Retina (tissue), 1 donor: ENCODE measurements at regions not wholly inside any gene's neighbourhood (a gene's known extent, or its start where the extent isn't known, plus 50 kb on each side); places are given as distances from the start of the nearest gene placed in this dataset.
"Not testable (repeated sequence)": the region's sequence is repeated elsewhere in the genome, so short reads cannot be mapped to it uniquely, and the experiment has no call there.

Experiments
- DNase-seq: peaks from one replicate; pipeline ENCODE4 v3.0.0-alpha.2; 2016

DNA sequence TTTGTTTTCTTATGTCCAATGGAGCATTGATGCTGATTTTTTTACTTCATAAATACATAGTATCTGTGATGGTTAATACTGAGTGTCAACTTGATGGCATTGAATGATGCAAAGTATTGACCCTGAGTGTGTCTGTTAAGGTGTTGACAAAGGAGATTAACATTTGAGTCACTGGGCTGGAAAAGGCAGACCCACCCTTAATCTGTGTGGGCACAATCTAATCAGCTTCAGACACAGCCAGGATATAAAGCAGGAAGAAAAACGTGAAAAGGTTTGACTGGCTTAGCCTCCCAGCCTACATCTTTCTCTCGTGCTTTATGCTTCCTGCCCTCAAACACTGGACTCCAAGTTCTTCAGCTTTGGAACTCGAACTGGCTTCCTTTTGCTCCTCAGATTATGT, 230.6 kb upstream of the SPRY1 start:
- no peak for DNase-seq

DNA sequence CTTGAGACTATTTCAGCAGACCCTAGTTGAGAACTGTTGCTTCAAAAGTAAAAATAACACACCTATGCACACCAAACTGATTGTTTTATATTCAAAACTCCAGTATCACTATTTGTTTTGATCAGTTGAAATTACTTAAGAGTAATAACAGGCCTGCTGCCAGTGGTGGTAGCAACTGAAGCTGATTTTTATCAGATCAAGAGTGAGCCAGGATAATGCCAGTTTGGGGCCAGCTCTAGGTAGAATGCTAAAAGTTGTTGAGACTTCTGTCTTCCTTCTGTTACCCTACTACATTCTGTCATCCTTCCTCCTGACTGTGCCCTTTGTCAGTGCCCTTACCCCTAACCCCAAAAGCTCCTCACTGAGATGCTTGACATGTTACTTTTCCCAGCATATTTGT, 228.7 kb upstream of the SPRY1 start:
- no peak for DNase-seq

DNA sequence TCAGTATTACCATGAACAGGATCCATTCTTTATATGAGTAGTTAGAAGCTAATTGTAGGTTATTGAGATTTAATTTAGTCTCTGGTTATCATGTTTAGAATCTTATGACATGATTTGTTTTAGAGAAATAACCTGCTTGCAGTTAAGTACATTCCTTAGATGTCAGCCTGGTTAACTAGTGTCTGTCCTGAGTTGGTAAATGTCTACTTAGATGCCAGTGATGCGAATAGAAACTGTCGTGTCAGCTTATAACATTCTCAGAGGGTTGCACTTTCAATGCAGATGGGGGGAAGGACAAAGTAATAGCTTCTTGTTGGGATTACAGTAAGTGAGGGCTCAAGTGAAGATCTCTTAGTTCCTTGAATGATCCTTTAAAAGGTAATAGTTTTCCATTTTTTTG, 227.8 kb upstream of the SPRY1 start:
- DNase-seq = no peak

DNA sequence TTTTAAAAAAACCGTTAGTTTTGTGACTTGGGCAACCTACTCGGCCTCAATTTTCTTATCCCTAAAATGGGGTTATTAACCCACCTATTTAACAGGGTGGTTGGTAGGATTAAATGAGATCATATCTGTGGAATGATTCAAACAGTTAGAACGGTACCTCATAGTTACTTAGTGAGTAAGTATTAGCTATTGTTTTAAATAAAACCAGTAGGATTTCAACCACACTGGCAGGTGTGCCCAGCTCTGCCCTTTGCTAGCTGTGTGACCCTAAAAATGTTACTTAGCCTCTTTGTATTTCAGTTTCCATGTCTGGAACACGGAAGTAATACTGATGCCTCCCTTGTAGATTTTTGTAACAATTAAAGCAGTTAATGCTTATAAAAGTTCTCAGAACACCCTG, 225.8 kb upstream of the SPRY1 start:
- no peak for DNase-seq

DNA sequence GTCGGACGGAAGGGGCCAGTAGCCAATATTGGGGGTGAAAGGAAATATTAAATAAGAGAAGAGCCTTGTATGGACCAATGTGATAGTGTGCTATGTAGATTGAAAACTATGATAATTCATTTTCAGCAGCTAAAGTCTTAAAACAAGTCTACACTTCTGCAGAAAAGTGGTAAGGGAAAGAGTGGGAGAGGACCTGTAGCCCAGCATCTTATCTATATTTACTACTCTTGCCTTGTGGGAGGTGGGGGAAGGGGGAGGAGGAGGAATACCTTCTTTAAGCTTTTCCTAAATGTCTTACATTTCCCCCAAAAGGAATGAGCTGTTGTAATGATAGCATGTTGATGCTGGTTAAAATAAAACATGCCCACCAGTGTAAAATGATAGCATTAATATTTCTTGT, 220.0 kb upstream of the SPRY1 start:
- no peak for DNase-seq

DNA sequence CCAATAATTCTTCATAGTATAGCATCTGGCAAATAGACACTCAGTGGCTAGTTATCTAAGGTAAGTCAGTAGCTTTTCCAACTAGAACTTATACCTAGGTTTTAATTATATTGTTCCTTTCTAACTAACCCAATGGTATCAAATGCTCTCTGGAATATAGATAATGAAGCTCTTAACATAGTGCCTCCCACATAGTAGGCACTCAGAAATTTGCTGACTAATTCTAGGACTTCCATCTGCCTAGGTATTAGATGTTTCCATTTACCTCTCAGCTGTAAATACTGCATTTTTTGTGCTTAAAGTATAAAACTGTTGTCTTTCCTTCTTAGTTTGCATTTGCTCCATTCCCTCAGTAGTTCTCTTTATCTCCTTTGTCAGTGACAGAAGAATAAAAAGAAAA, 214.3 kb upstream of the SPRY1 start:
- DNase-seq = no peak

DNA sequence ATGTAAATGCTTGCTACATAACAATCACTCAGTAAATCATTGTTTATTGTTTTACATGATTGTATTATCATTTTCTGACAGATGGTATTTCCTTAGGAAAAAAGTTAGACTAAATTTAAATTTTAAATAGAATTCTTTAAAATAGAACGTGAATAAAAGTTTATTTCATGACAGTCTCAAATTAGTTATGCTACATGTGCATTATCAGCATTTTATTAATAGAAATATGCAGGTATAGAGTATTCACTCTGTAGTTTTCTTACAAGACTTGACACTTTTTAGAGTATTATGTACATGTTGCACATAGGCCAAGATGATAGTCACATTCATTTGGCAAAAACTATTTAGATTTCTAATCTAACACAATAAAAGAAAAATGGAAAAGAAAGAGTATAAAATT, 213.3 kb upstream of the SPRY1 start:
- DNase-seq = no peak

DNA sequence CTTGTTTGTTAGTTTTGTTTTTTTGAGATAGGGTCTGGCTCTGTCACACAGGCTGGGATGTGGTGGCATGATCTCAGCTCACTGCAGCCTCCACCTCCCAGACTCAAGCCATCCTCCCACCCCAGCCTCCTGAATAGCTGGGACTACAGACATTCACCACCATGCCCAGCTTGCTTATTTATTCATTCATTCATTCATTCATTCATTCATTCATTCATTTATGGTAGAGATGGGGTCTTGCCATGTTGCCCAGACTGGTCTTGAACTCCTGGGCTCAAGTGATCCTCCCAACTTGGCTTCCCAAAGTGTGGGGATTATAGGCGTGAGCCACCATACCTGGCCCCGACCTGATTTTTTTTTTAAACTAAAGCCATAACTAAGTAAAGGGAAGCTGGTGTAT, 212.8 kb upstream of the SPRY1 start:
- not testable (repeated sequence) for DNase-seq

DNA sequence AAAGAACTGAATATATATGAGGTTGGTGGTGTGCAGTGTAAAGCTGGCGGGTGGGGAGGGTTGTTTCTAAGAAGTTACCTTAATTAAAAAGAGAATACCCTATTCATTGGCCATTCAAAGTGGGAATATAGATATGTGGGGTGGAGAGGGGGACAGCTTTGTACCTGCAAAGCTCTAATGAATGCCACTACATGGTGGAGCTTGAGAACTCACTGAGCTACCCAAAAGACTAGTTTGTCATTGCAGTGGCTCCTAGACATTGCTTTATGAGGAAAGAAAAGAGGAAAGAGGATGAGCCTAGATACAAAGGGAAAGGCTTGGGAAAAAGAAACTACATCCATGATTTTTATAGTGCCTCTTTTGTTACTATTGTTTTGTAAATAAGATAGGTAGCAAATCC, 209.9 kb upstream of the SPRY1 start:
- no peak for DNase-seq

DNA sequence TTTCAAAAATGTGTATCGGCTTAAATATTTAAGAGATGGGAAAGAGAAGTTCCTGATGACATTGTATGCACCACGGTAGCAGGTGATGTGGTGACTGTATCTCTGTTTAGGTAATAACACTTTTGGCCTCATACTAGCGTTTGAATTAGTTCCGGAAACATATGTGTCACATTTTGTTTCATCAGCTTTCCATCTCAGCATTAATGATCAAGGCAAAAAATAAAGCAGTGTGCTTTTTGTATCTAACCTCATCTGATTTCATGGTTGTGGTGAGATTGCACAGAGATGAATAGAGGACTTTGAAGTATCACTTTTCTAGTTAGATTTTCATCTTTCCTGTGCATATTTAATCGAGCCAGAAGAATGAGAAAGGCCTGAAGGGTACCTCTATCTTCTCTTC, 206.4 kb upstream of the SPRY1 start:
- DNase-seq = no peak

DNA sequence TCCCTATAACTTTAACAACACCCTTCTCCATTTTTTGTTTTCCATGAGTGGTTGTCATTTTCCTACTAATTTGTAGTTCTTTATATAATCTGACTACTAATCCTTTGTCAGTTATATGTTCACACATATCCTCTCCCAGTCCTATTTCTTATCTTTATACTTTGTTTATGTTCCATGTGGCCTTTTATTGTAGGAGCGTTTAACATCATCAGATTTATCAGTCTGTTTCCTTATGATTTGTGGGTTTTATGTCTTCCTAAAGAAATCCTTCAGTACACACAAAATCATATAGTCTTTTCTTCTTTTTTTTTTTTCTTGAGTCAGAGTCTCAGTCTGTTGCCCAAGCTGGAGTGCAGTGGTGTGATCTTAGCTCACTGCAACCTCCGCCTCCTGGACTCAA, 204.9 kb upstream of the SPRY1 start:
- DNase-seq = no peak

DNA sequence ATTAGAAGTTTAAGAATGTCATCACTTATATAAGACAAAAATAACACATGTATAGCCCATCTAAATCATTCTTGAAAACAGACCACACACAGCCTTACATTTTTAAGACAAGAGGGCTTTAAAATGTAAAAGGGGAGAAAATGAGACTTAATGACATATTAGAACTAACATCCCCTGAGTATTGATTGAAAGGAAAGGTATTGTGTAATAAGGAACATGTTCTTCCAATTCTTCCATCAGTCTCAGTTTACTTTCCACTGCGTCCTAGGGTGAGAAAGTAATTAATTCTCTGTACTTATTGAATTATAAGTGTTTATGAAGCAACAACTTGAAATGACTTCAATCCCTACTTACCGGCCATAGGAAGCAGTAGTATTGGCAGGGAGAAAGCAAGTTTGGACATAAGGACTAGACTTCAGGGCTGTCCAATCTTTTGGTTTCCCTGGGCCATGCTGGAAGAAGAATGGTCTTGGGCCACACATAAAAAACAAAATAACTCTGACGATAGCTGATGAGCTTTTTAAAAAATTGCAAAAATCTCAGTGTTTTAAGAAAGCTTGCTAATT, 202.7 kb upstream of the SPRY1 start:
- no peak for DNase-seq

DNA sequence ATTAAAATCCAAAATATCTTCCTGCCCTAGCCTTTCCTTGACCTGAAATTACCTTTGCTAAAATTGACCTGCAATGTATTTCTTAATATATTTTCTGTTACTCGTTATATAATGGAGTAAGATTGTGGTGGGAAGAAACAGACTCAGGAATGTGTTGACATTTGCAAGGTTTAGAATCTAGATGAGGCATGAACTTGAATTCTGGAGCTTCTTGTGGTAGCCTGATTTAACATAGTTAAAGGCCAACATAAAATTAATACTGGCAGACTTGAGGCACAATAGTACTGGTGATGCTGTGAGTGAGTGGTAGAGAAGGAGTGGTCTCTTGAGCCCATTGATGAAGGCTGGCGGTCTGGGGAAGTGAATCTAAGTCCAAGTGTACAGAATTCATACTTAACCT, 197.9 kb upstream of the SPRY1 start:
- no peak for DNase-seq

DNA sequence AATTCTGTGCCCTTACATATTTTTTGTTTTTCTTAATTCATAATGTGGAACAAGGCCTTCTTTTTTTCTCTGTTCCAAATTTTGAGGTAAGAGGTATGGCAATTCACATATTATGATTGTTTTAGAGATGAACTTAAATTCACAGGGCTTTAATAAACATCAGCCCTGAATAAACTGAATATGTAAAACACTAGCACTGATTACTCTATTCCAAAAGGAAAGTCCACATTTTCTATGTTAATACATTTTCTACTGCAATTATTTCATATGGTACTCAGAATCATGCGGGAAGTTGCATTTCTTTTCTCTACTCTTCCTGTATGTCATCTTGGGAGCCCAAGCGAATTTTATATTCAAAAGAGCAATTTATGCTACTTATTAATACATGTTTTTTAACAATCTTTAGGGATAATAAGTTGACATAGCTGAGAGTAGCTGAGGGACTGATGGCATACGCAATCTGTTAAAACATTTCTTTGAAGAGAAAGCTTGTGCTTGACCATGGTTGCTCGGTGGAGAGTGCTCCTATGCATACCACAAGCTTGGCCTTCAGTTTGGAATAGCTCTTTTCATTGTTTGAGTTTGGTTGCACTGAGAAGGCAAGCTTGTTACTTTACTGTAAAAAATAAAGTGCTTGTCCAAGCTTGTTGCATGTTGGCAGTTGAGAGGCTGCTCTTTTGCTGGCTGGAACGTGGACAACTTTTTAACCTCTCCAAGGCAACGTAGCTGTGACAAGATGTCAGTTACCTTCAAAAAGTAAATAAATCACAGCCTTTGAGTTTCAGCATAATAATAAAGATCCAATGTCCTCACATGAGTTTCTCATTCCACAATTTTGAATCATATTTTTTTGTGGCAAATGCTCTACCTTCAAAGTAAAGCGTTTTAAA, 196.3 kb upstream of the SPRY1 start:
- DNase-seq = no peak

DNA sequence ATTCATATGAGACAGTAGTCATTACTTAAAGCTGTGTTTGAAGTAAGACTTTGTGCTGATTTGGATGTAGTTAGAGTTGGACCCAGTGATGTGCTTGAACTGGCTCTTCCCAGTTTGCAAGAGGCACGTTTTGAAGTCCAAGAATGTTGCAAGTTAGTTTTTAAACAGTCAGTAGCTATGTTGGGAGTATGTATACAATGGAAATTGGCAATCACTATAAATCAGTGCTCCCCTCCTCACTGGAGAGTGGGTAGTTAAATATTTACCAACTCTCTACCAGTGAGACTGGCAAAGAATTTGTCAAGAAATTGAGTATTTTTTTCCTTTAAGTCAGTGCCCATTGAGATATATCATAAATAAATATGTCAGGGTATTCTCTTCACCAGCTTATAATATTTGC, 191.9 kb upstream of the SPRY1 start:
- no peak for DNase-seq

DNA sequence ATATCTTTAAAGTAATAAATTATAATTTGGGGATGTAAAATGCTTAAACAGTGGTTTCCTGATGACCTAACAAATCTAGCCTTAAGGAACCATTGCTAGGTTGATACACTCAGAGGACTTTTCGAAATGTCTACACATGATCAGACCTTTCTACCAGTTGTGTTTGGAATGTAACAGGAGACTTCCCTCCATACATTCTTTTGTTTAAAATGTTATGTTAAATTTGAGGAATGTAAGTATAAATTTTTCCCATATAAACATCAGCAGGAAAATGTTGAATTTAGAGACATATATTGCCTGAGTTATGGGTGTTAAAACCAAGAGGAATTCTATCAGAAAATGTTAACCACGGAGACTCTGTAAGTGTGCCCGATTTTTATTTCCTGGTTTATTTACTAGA, 190.6 kb upstream of the SPRY1 start:
- no peak for DNase-seq

DNA sequence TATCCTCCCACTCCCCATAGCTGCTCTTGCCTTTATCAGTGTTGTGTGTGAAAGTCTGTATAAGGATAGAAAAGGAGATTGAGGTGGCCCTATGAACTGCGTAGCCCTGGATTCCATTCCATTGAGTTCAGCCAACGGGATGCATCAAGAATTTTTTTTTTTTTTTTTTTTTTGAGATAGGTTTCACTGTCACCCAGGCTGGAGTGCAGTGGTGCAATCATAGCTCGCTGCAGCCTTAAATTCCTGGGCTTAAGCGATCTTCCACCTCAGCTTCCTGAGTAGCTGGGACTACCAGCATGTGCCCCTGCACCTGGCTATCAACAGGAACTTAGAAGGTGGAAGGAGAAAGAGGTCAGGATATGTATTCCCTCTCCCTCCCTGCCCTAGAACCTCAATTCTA, 187.2 kb upstream of the SPRY1 start:
- no peak for DNase-seq

DNA sequence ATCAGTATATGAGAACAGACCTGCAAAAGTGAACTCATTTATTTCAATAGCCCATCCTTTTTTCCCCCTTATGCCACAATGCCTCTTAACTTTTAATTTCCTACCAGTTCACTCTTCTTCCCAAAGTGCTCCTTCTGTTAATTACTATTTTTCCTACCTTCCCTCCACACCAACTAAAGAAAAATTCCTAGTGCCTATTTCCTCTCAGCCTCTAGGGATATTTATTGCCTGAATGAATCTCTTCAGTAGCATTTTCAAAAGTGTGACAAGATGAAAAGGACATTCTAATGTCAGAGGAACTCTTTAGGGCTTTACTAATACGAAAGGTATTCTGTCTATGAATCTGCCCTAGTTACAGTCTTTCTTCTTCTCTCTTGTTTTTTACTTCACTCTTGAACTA, 181.1 kb upstream of the SPRY1 start:
- no peak for DNase-seq

DNA sequence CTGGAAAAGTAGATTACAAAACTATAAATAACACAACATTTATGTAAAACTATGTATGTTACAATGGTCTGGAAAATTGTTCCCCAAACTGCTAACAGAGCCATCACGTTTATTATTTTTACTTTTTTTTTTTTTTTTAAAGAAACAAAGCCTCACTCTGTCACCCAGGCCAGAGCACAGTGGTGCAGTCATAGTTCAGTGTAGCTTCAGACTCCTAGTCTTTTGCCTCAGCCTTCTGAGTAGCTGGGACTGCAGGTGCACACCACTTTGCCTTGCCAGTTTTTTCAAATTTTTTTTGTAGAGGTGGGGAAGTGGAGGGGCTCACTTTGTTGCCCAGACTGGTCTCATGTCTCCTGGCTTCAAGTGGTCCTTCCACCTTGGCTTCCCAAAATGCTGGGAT, 180.1 kb upstream of the SPRY1 start:
- DNase-seq = no peak

DNA sequence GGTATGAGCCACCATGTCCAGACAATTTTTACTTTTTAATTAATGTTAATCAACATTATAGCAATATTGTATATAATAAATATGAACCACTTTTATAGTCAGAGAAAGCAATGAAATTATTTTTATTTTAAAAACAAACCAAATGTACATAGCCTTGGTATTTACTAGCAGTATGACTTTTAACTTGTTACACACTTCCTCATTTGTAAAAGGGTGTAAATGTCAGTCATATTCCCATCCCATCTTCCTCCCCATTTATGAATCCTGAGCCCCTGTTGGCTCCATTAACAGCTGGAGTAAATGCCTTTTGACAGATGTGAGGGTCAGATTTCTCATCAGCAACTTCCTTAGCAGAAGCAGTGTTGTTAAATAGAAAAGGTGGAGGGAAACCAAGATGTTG, 179.6 kb upstream of the SPRY1 start:
- no peak for DNase-seq

DNA sequence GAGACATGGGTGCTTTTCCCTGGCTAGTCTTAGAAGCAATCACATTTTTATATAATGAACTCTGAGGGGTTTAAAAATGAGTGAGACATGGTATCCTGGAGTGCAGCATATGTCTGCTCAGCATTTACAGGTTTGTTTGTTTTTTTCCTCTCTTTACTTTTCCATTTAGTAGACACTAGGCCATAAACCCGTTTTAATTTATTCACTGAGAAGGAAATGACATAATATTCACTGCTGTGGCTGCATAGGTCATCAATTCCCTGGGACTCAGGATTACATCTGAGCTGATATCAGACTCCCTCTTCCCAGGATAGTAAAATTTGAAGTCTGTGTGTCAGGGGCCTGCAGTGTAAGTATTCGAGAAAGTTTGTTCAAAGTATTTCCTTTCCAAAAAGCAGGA, 178.9 kb upstream of the SPRY1 start:
- no peak for DNase-seq

DNA sequence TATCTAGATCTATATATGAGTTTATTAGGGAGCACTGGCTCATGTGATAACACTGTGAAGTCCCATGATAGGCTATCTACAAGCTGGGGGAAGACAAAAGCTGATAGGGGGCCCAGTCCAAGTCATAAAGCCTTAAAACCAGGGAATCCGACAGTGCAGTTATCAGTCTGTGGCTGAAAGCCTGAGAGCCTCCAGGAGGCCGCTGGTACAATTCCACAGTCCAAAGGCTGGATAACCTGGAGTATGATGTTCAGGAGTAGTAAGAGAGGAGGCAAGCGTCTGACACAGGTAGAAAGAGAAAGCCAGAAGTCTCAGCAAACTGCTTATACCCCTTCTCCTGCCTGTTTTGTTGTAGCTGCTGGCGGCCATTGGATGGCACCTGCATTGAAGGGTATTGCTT, 177.6 kb upstream of the SPRY1 start:
- DNase-seq = no peak

DNA sequence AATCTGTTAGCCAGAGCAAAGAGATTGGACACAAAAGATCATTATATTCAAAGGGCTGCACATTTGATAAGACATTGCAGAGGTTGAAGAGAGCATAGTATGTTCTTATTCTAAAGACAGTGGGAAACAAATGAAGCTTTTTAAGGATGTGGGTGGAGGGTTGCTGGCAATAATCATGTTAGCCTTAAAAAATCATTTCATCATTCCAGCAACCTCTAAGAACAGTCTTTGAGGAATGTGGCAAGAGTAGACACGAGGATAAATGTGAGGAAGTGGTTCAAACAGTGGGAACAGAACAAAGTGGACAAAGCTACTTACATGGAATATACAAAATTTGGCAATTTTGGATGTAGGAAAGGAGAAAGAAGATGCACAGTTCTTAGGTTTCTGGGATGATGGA, 167.3 kb upstream of the SPRY1 start:
- DNase-seq = no peak

DNA sequence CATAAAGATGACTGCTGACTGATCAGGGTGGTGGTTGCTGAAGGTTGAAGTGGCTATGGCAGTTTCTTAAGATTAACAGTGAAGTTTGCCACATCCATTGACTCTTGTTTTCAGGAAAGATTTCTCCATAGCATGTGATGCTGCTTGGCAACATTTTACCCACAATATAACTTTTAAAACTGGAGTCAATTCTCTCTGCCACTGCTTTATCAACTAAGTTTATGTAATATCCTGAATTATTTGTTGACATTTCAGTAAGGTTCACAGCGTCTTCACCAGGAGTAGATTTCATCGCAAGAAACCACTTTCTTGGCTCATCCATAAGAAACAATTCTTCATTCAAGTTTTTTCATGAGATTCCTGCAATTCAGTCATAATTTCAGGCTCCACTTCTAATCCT, 166.5 kb upstream of the SPRY1 start:
- no peak for DNase-seq

DNA sequence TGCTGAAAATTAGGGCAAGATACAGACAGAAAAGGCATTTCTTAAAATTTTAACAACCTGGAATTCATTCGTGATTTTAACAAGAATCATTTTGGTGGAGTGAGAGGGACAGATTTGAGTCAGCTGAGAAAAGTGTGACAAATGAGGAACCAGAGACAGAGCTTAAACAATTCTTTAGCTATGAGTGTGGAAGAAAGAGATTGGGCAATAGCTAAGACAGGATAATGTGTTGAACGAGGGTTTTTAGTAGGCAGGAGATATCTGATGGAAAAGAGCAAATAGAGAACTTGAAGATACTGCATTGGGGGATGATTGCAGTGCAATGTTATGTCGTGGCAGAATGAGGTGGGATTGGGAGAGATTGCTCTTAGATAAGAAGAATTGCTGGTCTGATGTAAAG, 164.2 kb upstream of the SPRY1 start:
- no peak for DNase-seq
